GM23338 (cell line): ENCODE measurements at regions not wholly inside any gene's neighbourhood (a gene's known extent, or its start where the extent isn't known, plus 50 kb on each side); places are given as distances from the start of the nearest gene placed in this dataset.

Experiments used
- ATAC-seq: fragments of 200-7000 bp; cut with Tn5 transposase; 3 replicates; pipeline ENCODE4 v1.9.1; 2020
- DNase-seq: peaks from one replicate; pipeline ENCODE4 v3.0.0-alpha.2; 2015; ENCODE audit warnings: low spot score
- H2AFZ ChIP-seq: fragments of 200-600 bp; sonication (generic); 2 replicates; pipeline ENCODE4 v1.8.0; 2016; ENCODE audit warnings: antibody characterized with exemption, mild to moderate bottlenecking, moderate library complexity
- H3F3A ChIP-seq: fragments of 200-600 bp; sonication (generic); replicated peaks from 2 replicates; pipeline ENCODE4 v1.8.0; 2017; ENCODE audit warnings: antibody characterized with exemption, mixed run types, low read depth
- H3K27ac ChIP-seq: fragments of 200-600 bp; sonication (generic); 2 replicates; pipeline ENCODE4 v1.6.1; 2016; ENCODE audit warnings: low read depth
- H3K27me3 ChIP-seq: fragments of 200-600 bp; sonication (generic); 2 replicates; pipeline ENCODE4 v1.8.0; 2016; ENCODE audit warnings: mild to moderate bottlenecking, mixed run types, moderate library complexity; ENCODE audit not compliant: insufficient read depth
- H3K36me3 ChIP-seq: fragments of 200-600 bp; sonication (generic); 2 replicates; pipeline ENCODE4 v1.8.0; 2016; ENCODE audit warnings: mild to moderate bottlenecking; ENCODE audit not compliant: insufficient read depth
- H3K4me1 ChIP-seq: fragments of 200-600 bp; sonication (generic); 2 replicates; pipeline ENCODE4 v1.8.0; 2016; ENCODE audit warnings: mild to moderate bottlenecking, moderate library complexity; ENCODE audit not compliant: insufficient read depth
- H3K4me2 ChIP-seq: fragments of 200-600 bp; sonication (generic); 2 replicates; pipeline ENCODE4 v1.7.1; 2017; ENCODE audit warnings: mixed run types
- H3K4me3 ChIP-seq: fragments of 200-600 bp; sonication (generic); 2 replicates; pipeline ENCODE4 v1.6.1; 2016; ENCODE audit warnings: mixed run types
- H3K79me2 ChIP-seq: fragments of 200-600 bp; sonication (generic); replicated peaks from 2 replicates; pipeline ENCODE4 v1.8.0; 2017; ENCODE audit warnings: mild to moderate bottlenecking; ENCODE audit not compliant: insufficient read depth
- H3K9me2 ChIP-seq: fragments of 200-600 bp; sonication (generic); 2 replicates; pipeline ENCODE4 v1.8.0; 2017; ENCODE audit not compliant: insufficient read depth
- H4K20me1 ChIP-seq: fragments of 200-600 bp; sonication (generic); replicated peaks from 2 replicates; pipeline ENCODE4 v1.8.0; 2017; ENCODE audit warnings: mild to moderate bottlenecking; ENCODE audit not compliant: insufficient read depth
- H3K27ac Mint-ChIP-seq: 2 replicates; pipeline ENCODE4 v1.8.0; 2020; ENCODE audit warnings: inconsistent platforms, mild to moderate bottlenecking, moderate library complexity, mixed read lengths
- H3K27me3 Mint-ChIP-seq: 3 replicates; pipeline ENCODE4 v1.8.0; 2022; ENCODE audit warnings: low read depth, mild to moderate bottlenecking, moderate library complexity, mixed read lengths, inconsistent platforms; ENCODE audit not compliant: insufficient read depth, poor library complexity
- H3K36me3 Mint-ChIP-seq: 3 replicates; pipeline ENCODE4 v1.8.0; 2021; ENCODE audit warnings: low read depth, mild to moderate bottlenecking, inconsistent platforms, moderate library complexity, mixed read lengths
- H3K4me1 Mint-ChIP-seq: 3 replicates; pipeline ENCODE4 v1.8.0; 2020; ENCODE audit warnings: mild to moderate bottlenecking, inconsistent platforms, mixed read lengths
- H3K4me3 Mint-ChIP-seq: 3 replicates; pipeline ENCODE4 v1.8.0; 2021; ENCODE audit warnings: moderate library complexity, mild to moderate bottlenecking, inconsistent platforms, mixed read lengths
- H3K9me3 Mint-ChIP-seq: 3 replicates; pipeline ENCODE4 v1.8.0; 2020; ENCODE audit warnings: moderate library complexity, mild to moderate bottlenecking, inconsistent platforms, mixed read lengths
- CREB1 ChIP-seq: fragments of 250-450 bp; sonication (Bioruptor Pico); IDR thresholded peaks from 2 replicates; pipeline ENCODE4 v1.5.0; 2020; ENCODE audit warnings: low read depth, mild to moderate bottlenecking, moderate library complexity
- EZH2 ChIP-seq: fragments of 200-600 bp; sonication (generic); IDR thresholded peaks from one replicate; pipeline ENCODE4 v1.8.0; 2017; ENCODE audit warnings: antibody characterized with exemption, mild to moderate bottlenecking, low read depth; ENCODE audit not compliant: unreplicated experiment
- EZH2phosphoT487 ChIP-seq: fragments of 200-600 bp; sonication (generic); IDR thresholded peaks from one replicate; pipeline ENCODE4 v1.8.1; 2018; ENCODE audit warnings: antibody characterized with exemption; ENCODE audit not compliant: unreplicated experiment
- JUNB ChIP-seq: IDR thresholded peaks from one replicate; pipeline ENCODE4 v1.6.1; 2016; ENCODE audit warnings: antibody characterized with exemption; ENCODE audit not compliant: unreplicated experiment
- NANOG ChIP-seq: IDR thresholded peaks from 2 replicates; pipeline ENCODE4 v1.6.1; 2016; ENCODE audit warnings: antibody characterized with exemption, borderline replicate concordance
- POLR2AphosphoS5 ChIP-seq: IDR thresholded peaks from 2 replicates; pipeline ENCODE4 v1.6.1; 2016; ENCODE audit warnings: antibody characterized with exemption, low read depth
- STAT1 ChIP-seq: IDR thresholded peaks from one replicate; pipeline ENCODE4 v1.6.1; 2016; ENCODE audit warnings: antibody characterized with exemption; ENCODE audit not compliant: unreplicated experiment
- ZNF331 ChIP-seq: fragments of 250-450 bp; sonication (Bioruptor Pico); IDR thresholded peaks from 2 replicates; pipeline ENCODE4 v1.5.0; 2020; ENCODE audit warnings: low read depth, mild to moderate bottlenecking, moderate library complexity
- TF ChIP-seq, protein P1 (sequence below): IDR thresholded peaks from one replicate; pipeline ENCODE4 v1.6.1; 2018; ENCODE audit warnings: antibody characterized with exemption; ENCODE audit not compliant: unreplicated experiment
- TF ChIP-seq, protein P2 (sequence below), 2 experiments: fragments of 200-600 bp in 1 of 2; sonication (generic) in 1 of 2; conservative IDR thresholded peaks; 2 replicates each; pipeline versions ENCODE4 v1.5.1 to v1.6.1; 2016 to 2017; ENCODE audit warnings: antibody characterized with exemption in 2 of 2, low read depth in 2 of 2, mild to moderate bottlenecking in 2 of 2, moderate library complexity in 1 of 2
- TF ChIP-seq, protein P3 (sequence below): IDR thresholded peaks from 2 replicates; pipeline ENCODE4 v1.6.1; 2016; ENCODE audit warnings: antibody characterized with exemption

DNA sequence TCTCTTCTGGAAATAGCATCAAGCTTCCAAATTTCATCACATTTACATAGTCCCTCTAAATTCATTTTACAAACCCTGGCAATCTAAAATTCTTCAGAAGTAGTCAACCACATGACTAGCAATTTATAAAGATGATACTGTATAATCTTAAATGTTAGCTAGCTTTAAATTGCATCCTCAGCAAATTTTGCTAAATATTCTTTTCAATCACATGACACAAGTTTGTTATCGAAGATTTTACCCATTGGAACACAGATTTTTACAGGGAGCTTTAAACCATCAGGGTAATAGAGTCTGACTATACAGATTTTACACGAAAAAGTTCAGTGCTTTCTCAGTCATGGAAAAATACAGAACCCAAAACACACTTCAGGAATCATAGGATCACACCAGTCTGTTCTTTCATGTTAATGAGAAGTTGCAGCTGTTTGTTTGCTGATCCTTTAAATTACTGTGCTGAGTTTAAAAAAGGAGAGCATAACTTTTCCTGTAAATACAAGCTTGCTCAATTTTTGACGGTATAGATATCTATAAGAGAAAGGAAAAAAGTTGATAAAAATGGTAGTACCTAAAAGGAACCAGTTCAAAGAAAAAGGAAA, 445.8 kb upstream of the ADGRB3 start:
- Histone ChIP-seq H3K9me2 (no peaks in the 10 kb centered on the region; the same call in 1 of the 2 replicates), H3K4me1 (no peaks in the 10 kb centered on the region), H3K4me3 (no peak overlapping the region), H4K20me1 (no peaks in the 10 kb centered on the region), H3K27me3 (peaks cover 16% of the 10 kb centered on the region), H3K4me2 (no peak overlapping the region), H3K79me2 (no peaks in the 10 kb centered on the region), H3K27ac (no peak overlapping the region), H3F3A (no peaks in the 10 kb centered on the region), H3K36me3 (no peaks in the 10 kb centered on the region), H2AFZ (no peak overlapping the region; the same call in 1 of the 2 replicates)
- Mint-ChIP-seq H3K27ac (no peak overlapping the region), H3K9me3 (peaks cover 2% of the 10 kb centered on the region; the same call in 1 of the 3 replicates), H3K4me1 (peaks cover 21% of the 10 kb centered on the region), H3K36me3 (0 out of 3 replicates have a peak, but pooled peaks cover 2% of the 10 kb centered on the region), H3K4me3 (no peak overlapping the region), H3K27me3 (peaks cover 3% of the 10 kb centered on the region)
- ATAC-seq, result no peak
- no peak for DNase-seq
- TF ChIP-seq STAT1, result no peak

DNA sequence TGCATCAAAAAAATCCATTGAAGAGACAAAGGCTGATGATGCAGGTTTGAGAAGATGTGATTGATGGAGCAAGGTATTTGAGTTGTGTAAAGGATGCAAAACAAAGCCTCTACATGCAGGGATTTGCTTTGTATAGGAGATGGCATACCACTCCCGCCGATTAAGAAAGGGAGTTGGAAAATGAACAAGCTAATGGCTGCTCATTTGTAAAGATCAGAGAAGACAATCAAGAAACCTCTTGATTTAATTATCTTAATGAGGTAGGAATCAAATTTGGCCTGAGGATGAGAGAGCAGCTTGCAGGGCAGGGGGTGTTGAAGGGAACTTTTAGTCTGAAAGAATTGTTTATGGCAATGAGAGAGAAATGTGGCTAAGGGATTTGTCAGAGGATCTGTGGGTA, 448.2 kb upstream of the ADGRB3 start:
- Histone ChIP-seq H3K79me2 (no peaks in the 10 kb centered on the region), H3K4me2 (no peak overlapping the region), H3K27ac (no peak overlapping the region), H2AFZ (no peak overlapping the region), H3K27me3 (peaks cover 41% of the 10 kb centered on the region), H3K4me3 (no peak overlapping the region), H3K4me1 (peaks cover 5% of the 10 kb centered on the region; the same call in 1 of the 2 replicates), H4K20me1 (no peaks in the 10 kb centered on the region), H3K36me3 (no peaks in the 10 kb centered on the region), H3F3A (no peaks in the 10 kb centered on the region), H3K9me2 (no peaks in the 10 kb centered on the region)
- no peaks in the 10 kb centered on the region for H3K36me3 Mint-ChIP-seq
- peaks cover 19% of the 10 kb centered on the region for H3K27me3 Mint-ChIP-seq
- ATAC-seq (peak; percentile 48), DNase-seq (peak; percentile 23)
- no peak overlapping the region for H3K27ac Mint-ChIP-seq
- H3K9me3 Mint-ChIP-seq, result no peaks in the 10 kb centered on the region
- no peak overlapping the region for H3K4me3 Mint-ChIP-seq
- peaks cover 27% of the 10 kb centered on the region for H3K4me1 Mint-ChIP-seq
- TF ChIP-seq POLR2AphosphoS5 (no peak), EZH2 (no peak), CREB1 (CRISPR knock-in tag) (no peak), NANOG (no peak), ZNF331 (CRISPR knock-in tag) (no peak), EZH2phosphoT487 (no peak), JUNB (no peak)
- TF ChIP-seq, protein P1, sequence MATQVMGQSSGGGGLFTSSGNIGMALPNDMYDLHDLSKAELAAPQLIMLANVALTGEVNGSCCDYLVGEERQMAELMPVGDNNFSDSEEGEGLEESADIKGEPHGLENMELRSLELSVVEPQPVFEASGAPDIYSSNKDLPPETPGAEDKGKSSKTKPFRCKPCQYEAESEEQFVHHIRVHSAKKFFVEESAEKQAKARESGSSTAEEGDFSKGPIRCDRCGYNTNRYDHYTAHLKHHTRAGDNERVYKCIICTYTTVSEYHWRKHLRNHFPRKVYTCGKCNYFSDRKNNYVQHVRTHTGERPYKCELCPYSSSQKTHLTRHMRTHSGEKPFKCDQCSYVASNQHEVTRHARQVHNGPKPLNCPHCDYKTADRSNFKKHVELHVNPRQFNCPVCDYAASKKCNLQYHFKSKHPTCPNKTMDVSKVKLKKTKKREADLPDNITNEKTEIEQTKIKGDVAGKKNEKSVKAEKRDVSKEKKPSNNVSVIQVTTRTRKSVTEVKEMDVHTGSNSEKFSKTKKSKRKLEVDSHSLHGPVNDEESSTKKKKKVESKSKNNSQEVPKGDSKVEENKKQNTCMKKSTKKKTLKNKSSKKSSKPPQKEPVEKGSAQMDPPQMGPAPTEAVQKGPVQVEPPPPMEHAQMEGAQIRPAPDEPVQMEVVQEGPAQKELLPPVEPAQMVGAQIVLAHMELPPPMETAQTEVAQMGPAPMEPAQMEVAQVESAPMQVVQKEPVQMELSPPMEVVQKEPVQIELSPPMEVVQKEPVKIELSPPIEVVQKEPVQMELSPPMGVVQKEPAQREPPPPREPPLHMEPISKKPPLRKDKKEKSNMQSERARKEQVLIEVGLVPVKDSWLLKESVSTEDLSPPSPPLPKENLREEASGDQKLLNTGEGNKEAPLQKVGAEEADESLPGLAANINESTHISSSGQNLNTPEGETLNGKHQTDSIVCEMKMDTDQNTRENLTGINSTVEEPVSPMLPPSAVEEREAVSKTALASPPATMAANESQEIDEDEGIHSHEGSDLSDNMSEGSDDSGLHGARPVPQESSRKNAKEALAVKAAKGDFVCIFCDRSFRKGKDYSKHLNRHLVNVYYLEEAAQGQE, result no peak
- TF ChIP-seq, protein P2, sequence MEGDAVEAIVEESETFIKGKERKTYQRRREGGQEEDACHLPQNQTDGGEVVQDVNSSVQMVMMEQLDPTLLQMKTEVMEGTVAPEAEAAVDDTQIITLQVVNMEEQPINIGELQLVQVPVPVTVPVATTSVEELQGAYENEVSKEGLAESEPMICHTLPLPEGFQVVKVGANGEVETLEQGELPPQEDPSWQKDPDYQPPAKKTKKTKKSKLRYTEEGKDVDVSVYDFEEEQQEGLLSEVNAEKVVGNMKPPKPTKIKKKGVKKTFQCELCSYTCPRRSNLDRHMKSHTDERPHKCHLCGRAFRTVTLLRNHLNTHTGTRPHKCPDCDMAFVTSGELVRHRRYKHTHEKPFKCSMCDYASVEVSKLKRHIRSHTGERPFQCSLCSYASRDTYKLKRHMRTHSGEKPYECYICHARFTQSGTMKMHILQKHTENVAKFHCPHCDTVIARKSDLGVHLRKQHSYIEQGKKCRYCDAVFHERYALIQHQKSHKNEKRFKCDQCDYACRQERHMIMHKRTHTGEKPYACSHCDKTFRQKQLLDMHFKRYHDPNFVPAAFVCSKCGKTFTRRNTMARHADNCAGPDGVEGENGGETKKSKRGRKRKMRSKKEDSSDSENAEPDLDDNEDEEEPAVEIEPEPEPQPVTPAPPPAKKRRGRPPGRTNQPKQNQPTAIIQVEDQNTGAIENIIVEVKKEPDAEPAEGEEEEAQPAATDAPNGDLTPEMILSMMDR (conservative IDR thresholded peaks at IDR 0.05; ENCODE audit: low read depth in 2 of 2), result no peak
- TF ChIP-seq, protein P3, sequence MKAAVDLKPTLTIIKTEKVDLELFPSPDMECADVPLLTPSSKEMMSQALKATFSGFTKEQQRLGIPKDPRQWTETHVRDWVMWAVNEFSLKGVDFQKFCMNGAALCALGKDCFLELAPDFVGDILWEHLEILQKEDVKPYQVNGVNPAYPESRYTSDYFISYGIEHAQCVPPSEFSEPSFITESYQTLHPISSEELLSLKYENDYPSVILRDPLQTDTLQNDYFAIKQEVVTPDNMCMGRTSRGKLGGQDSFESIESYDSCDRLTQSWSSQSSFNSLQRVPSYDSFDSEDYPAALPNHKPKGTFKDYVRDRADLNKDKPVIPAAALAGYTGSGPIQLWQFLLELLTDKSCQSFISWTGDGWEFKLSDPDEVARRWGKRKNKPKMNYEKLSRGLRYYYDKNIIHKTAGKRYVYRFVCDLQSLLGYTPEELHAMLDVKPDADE, result no peak
